GM21576 (cell line): ENCODE measurements at regions not wholly inside any gene's neighbourhood (a gene's known extent, or its start where the extent isn't known, plus 50 kb on each side); places are given as distances from the start of the nearest gene placed in this dataset.
"Not testable (repeated sequence)": the region's sequence is repeated elsewhere in the genome, so short reads cannot be mapped to it uniquely, and the experiment has no call there.

Source experiments
- ATAC-seq: cut with Tn5 transposase; IDR thresholded peaks from one replicate; pipeline ENCODE4 v1.9.1; 2021; ENCODE audit warnings: mild to moderate bottlenecking, moderate library complexity; ENCODE audit not compliant: unreplicated experiment

DNA sequence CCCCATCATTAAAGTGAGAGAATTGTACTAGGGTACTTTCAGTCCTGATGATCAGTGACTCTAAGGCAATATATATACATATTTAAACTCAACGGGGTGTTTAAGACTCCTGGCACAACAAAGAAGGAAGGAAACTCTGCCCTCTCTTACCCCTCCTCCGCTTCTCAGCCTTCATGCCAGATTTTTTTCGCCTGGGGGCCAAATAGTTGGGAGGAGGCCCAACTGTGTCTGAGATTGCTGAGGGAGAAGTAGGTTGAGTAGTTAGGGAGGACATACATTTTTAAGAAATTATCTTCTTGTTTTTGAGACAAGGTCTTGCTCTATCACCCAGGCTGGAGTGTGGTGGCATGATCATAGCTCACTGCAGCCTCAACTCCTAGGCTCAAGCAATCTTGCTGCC, 127.7 kb upstream of the SHB start:
- no peak for ATAC-seq

DNA sequence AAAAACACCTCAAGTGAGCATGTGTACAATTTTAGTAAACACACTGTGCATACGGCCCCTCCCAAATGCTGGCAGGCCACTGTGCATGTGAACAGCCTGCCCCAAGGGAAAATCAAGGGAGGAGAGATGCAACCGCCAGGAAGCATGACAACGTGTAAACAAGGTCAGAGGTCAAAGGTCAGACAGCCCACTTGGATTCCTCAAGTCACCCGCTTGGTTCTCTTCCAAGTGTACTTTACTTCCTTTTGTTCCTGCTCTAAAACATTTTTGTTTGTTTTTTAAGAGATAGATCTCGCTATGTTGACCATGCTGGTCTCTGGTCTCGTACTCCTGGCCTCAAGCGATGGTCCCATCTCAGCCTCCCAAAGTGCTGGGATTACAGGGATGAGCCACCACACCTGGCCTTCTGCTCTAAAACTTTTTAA, 126.7 kb upstream of the SHB start:
- no peak for ATAC-seq

DNA sequence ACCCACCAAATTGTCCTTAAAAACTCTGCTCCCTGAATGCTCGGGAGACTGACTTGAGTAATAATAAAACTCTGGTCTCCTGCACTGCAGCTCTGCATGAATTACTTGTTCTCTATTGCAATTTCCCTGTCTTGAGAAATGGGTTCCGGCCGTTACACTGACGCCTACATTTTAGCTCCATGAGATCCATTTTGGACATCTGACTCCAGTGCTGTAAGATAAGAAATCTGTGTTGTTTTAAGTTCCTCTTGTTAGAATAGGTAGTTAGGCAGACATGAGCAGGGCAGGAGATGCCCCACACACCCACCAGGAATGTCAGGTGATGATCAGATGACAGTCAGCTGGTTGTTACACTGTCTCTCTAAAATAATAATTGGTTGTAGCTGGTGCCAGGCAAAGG, 125.8 kb upstream of the SHB start:
- ATAC-seq = no peak

DNA sequence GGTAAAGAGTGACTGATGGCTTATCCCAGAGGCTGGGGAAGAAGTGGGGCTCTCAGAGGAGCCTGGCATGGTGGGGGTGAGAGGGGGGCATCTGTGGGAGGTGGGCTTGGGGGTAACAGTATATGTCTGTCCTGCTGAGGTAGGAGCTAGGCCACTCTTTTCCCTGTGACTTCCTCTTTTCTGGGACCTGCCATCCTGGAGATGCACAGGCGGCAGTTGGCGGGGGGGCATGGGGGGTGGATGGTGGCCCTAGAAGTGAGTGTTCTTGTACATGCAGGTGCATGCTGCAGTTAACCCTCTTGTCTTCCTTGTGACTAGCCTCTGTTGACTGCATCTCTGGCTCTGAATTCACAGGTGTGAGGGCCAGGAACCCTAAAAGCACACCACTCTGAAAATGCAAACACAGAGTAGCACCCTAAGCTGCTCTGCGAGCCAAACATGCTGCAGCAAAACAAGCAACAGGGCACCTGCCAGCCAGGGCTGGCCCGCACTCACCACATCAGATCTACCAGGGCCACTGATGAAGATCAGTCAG, 123.8 kb upstream of the SHB start:
- no peak for ATAC-seq

DNA sequence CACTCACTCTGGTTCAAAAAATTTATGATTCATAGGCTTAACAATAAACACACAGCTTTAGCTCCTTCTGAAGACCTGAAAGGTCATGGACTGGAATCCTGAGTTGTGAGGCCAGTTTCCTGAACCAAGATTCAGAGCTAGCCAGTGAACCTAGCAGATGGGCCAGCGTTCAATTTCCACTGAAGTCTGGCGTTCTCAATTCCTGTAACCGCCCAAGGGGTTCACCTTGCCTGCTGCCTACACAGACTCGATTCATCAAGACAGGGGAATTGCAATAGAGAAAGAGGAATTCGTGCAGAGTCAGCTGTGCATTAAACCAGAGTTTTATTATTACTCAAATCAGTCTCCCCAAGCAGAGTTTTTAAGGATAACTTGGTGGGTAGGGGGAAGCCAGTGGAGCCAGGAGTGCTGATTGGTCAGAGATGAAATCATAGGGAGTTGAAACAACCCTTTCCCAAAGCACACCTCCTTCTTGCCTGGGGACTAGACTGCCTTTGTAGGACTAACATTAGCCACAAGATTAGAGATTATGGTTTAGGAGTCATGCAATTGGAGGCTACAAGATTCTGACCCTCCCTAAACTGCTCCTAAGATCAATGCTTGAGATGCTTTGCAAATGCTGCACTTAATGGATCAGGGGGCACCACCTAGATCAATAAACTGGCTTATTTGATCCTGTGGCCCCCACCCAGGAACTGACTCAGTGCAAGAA, 117.5 kb upstream of the SHB start:
- ATAC-seq = no peak

DNA sequence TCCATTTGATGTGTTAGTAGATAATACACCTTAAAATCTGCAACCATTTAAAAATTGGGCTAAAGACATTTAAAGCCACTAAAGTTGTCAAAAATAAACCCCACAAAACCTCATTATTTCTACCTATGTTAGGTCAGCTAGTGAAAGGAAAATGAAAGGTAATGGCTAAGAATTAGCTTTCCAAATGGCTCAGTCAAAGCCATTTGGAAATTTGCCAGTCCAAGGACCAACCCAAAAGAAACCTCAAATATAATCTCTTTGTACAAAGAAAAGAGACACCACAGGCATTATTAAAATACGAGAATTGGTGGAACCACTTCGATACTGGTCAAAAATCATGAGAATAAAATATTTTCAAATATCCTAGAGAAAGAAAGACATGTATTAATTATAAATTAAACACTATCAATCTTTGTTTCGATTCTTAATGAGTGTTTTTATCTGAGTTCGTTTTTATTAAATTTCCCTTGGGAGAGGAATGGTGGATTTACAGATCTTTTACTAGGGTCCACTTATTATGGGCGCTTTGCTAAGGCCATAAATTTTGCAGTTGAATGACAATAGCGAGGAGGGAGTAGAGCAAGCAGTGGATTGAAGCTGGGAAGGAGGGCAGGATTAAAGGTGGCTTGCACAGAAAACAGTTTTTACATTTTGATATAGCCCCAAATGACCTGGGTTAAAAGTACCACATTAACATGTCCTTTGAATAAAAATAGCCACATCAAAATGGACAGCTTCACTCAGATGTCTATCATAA, 116.8 kb upstream of the SHB start:
- no peak for ATAC-seq

DNA sequence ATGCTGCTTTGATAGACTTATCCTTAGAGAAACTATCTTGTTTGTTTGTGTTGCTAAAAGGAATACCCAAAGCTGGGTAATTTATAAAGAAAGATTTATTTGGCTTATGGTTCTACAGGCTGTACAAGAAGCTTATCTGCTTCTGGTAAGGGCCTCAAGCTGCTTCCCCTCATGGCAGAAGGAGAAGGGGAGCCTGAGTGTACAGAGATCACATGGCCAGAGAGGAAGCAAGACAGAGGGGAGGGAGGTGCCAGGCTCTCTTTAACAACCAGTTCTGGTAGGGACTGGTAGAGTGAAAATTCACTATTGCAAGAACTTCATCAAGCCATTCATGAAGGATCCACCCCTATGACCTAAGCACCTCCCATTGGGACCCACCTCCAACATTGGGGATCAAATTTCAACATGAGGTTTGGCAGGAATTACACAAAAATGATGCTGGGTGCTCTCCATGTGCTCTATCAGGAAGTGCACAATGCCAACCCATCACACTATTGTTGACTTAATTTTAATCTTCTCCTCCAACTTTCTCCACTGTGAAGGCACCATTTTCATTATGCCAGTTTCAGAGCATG, 115.1 kb upstream of the SHB start:
- no peak for ATAC-seq

DNA sequence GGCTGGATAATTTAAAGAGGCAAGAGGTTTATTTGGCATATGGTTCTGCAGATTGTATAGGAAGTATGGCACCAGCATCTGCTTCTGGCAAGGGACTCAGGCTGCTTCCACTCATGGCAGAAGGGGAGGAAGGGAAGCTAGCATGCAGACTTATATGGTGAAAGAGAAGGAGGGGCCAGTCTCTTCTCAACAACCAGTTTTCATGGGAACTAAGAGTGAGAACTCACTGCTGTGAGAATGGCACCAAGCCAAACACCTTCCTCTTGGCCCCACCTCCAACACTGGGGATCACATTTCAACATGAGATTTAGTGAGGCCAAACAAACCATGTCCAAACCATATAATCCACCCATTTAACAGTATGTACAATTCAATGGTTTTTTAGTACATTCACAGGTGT, 113.3 kb upstream of the SHB start:
- ATAC-seq = no peak

DNA sequence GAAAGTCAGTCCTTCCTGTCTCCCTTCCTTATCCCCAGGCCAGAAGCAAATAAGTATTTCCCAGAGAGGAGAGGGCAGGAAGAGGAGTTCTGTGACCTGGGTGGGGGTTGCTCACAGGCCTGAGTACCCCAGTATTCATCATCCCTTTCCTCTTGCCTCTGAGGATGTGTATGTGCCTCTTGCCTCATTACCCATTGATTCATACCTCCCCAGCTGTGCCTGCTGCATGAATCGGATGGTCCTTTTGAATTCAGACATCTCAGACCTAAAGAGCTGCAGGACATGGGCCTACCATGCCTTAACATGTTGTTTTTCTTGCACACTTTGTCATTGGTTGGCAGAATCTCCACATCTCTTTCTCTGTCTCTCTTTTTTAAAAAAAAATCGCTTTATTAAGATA, 112.8 kb upstream of the SHB start:
- no peak for ATAC-seq

DNA sequence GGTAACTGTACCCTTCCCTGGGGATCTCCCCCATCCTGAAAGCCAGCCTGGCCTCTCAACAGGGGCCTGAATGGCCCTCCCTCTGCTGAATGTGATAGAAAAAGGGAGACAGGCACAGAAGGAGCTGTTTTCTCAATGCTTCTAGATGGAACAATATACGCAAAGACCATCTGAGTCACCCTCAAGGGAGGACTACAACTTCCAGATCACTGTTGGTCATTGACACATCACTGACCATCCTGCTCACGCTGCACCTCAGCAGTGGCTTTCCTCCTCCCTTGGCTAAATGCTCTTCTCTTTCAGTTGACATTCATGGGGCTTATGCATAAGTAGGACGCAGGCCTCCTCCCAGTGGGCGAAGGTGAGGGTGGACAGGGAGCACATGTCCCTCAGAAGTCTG, 112.2 kb upstream of the SHB start:
- ATAC-seq = no peak

DNA sequence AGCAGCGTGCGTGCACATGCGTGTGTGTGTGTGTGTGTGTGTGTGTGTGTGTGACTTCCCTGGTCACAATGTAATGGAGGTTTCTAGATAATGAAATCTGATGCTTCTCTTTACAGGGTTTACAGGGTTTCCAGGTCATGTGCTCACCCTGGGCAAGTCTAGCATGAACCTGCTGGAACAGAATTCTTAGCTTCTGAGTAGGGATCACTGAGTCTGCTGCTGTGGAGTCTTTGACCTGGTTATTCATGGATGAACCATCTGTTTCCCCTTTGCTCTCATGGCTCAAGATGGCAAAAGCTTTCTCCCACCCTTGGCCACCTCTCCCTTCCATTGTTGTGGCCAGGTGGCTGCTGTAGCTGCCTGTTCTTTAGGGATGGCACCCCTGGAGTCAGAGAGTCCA, 111.6 kb upstream of the SHB start:
- ATAC-seq = no peak

DNA sequence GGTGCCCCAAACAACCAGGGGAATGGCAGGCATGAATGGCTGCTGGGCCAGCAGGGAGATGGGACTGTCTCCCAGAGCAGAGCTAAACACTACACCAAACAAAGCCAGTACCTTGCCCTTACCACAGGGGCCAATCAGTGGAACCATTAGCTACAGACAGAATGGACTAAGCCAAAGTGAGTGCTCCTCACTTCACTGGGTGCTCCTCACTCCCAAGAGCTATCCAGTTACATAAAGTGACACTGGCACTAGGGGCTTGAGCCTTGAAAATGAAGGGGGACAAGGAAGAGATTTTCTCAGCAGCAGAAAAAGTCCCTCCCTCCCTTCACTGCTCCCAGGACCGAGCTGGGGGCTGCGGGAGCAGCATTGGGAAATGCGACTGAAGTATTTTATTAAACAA, 110.9 kb upstream of the SHB start:
- ATAC-seq = no peak

DNA sequence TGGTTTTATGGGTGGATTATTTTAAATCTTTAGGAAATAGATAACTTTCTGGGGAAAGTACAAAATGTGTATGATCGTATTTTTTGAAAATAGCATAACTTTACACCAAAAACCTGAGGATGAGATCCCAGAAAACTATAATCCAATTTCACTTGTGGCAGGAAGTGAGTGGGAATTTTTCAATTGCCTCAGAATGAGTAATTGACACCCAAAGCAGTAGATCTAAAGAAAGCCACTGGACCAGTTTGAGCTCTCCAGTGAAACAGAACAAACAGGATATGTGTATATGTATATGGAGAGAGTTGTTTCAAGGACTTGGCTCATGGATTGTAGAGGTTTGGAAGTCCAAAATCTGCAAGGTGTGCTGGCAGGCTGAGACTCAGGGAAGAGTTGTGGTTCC, 109.2 kb upstream of the SHB start:
- no peak for ATAC-seq

DNA sequence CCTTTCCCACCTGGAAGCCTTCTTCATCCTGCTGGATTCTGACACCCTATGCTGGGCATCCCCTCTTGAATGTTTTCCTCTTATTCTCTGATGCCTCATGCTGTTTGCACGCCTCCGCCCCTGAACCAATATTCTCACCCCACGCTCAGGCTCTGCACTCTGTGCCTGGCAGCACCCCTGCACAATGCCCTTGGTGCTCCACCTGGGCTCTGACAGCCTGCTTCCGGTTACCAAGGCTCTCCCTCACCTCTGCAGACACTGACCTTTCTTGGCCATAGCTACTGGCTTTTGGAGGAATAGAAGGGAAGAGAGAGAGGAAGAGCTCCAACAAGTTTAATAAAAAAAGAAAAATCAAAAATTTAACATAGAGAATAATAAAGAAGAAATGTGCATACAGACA, 108.7 kb upstream of the SHB start:
- no peak for ATAC-seq

DNA sequence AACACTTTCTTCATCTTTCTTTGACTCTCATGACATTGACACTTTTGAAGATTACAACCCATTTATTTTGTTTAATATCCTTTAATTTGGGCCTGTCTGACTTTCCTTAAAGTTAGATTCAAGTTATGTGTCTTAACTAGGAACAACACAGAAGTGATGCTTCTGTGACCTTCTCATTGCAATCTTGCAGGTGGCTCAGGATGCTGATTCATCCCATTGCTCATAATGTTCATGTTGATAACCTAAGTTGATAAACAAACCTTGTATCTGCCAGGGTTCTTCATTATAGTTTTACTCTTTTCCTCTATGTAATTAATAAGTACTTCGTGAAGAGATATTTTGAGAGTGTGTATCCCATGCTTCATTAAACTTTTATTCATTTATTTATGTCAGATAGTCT, 107.2 kb upstream of the SHB start:
- no peak for ATAC-seq

DNA sequence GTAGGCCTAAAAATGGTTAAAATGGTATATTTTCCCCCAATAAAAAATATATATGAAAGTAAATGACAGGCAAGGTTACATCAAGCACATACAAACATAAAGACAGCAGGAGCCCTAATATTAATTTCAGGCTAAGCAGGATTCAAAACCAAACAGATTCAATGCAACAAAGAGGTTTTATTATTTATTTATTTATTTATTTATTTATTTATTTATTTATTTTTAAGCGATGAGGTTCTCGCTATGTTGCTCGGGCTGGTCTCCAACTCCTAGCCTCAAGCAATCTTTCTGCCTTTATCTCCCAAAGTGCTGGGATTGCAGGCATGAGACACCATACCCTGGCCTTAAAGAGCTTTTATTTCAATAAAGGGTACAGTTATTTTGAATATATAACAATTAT, 106.4 kb upstream of the SHB start:
- no peak for ATAC-seq

DNA sequence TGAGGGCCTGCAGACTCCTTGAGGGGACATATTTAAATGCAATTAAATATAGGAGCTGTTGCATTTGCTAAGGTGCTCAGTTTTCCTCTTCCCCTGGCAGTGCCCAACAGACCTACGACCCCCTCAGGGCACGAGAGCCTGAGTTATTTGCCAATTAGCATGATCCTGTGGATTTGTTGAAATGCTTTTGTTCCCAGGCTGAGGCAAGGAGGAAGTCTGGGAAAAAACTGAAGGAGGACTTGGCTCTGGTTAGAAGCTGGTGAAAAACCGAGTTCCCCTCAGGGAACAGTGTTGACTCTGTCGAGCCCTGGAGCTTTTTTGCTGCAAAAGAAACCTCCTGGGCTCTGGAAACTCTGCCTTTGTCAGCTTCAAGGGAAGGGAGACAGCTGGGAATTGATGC, 103.6 kb upstream of the SHB start:
- ATAC-seq = no peak

DNA sequence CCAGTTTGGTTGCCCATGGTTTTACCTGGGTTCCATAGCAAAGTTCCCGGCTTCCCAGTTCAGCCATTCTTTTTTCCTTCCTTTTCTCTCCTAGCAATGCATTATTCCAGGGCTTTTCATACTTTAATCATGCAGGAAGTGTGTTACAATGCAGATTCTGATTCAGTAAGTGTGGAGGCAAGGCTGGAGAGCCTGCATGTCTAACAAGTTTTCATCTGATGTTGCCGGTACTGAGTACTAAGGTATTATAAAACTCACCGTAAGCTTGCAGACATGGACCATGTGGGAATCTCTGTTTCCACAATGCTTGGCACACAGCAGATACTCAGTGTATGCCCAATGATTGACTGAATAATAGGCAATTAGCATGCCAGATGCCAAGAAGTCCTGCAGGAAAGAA, 102.9 kb upstream of the SHB start:
- ATAC-seq = no peak

DNA sequence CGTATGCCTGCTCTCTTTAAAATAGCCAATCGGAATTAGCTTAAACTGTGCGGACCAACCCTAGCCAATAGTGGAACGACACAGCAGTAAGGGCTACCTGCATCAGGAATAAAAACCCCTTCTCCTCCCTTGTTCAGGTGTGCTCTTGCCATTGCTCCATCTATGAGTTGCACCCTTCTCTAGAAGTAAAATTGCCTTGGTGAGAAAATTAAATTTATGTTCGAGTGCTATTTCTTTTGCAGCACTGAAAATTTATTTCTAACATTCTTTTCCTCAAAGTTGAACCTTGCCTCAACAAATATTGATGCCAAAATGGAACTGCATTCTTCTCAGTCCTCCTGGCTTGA, 102.5 kb upstream of the SHB start:
- no peak for ATAC-seq

DNA sequence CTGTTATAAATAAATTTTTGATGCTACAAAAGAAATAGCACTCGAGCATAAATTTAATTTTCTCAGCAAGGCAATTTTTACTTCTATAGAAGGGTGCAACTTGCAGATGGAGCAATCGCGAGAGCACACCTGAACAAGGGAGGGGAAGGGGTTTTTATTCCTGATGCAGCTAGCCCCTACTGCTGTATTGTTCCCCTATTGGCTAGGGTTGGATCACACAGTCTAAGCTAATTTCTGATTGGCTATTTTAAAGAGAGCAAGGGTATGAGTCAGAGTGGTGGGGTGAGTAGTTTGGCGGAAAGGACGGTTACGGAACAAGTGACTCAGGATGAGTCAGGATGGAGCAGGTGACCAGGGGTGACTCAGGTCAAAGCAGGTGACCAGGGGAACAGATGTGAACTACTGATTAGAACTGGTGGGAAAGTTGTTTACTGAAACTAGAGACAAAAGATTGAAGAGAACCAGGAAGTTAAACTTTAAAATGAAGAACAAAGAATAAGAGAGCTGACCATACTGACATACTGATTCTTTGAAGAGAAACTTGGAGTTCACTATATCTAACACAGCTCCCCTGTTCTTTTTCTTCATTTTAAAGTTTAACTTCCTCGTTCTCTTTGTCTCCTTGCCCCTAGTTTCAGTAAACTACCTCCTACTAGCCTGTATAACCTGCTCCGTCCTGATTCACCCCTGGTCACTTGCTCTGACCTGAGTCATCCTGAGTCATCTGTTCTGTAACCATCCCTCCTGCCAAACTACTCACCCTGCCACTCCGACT, 101.9 kb upstream of the SHB start:
- ATAC-seq = not testable (repeated sequence)

DNA sequence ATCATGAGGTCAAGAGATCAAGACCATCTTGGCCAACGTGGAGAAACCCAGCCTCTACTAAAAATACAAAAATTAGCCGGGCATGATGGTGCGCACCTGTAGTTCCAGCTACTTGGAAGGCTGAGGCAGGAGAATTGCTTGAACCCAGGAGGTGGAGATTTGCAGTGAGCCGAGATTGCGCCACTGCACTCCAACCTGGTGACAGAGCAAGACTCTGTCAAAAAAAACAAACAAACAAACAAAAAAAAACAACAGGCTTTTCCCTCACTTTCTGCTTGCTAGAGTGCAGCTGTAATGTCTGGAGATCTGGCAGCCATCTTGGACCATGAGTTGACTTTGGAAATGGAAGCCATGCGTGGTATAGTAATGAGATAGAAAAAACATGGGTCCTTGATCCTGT, 101.1 kb upstream of the SHB start:
- ATAC-seq = not testable (repeated sequence)
